Sigmoid colon (tissue), 6 donors: ENCODE measurements at regions not wholly inside any gene's neighbourhood (a gene's known extent, or its start where the extent isn't known, plus 50 kb on each side); places are given as distances from the start of the nearest gene placed in this dataset.
A peak's percentile ranks its signal among the peaks of the same experiment; 100 is the strongest.
"Not testable (repeated sequence)": the region's sequence is repeated elsewhere in the genome, so short reads cannot be mapped to it uniquely, and the experiment has no call there.

Source experiments
- DNase-seq: peaks from one replicate; pipeline ENCODE4 v3.0.0-alpha.2; 2019
- H3K27ac ChIP-seq, 4 donors: fragments of 200-600 bp; sonication (generic); one replicate each; pipeline ENCODE4 v1.5.1; 2016 to 2019; ENCODE audit warnings: mild to moderate bottlenecking in 1 of 4
- H3K27me3 ChIP-seq, 3 donors: fragments of 200-600 bp; sonication (generic); one replicate each; pipeline ENCODE4 v1.5.1; 2019; ENCODE audit warnings: mild to moderate bottlenecking in 1 of 3
- H3K36me3 ChIP-seq, 4 donors: fragments of 200-600 bp; sonication (generic); one replicate each; pipeline ENCODE4 v1.5.1; 2016 to 2019
- H3K4me1 ChIP-seq, 4 donors: fragments of 200-600 bp; sonication (generic); one replicate each; pipeline ENCODE4 v1.5.1; 2017 to 2019
- H3K4me3 ChIP-seq, 4 donors: fragments of 200-600 bp; sonication (generic); one replicate each; pipeline ENCODE4 v1.5.1; 2017 to 2019; ENCODE audit warnings: mild to moderate bottlenecking in 2 of 4, moderate library complexity in 1 of 4
- H3K9me3 ChIP-seq, 4 donors: fragments of 200-600 bp in 3 of 4; sonication (generic) in 3 of 4; one replicate each; pipeline versions ENCODE4 v1.5.1 to v1.6.1; 2013 to 2019
- WGBS, 2 donors: extraction: QIAGEN DNeasy Blood & Tissue Kit; methylation state at CpG; one replicate each; pipeline ENCODE4 v1.1.7; 2013; 5-methylcytosine and 5-hydroxymethylcytosine counted together
- intact Hi-C: fragments of 100-400 bp; cut with DNase I; formaldehyde crosslinking; loops from one replicate; pipeline ENCODE4 v1.15.1; 2023
- donor health status: healthy with polysubstance abuse.
- donor health status: healthy.

GRCh38 chr6:57708061-57708460 lies 390.6 kb downstream of the PRIM2 start:
- intact Hi-C loops, H3K36me3 ChIP-seq, H3K9me3 ChIP-seq, DNase-seq, H3K27me3 ChIP-seq, H3K4me1 ChIP-seq, H3K4me3 ChIP-seq, H3K27ac ChIP-seq: not testable (repeated sequence)

- H3K36me3 ChIP-seq, DNase-seq, H3K4me3 ChIP-seq, H3K4me1 ChIP-seq, intact Hi-C loops, H3K27me3 ChIP-seq, H3K9me3 ChIP-seq, H3K27ac ChIP-seq: not testable (repeated sequence)
- WGBS, 2 donors, result 59 to 79% methylated on average over 1 of the region's 2 CpGs
Observed at GRCh38 chr6:57722546-57722945, 405.1 kb downstream of the PRIM2 start.

- intact Hi-C loops, H3K4me3 ChIP-seq, H3K4me1 ChIP-seq, H3K27me3 ChIP-seq, H3K9me3 ChIP-seq, H3K36me3 ChIP-seq, H3K27ac ChIP-seq, DNase-seq: not testable (repeated sequence)
- 68 to 78% methylated on average over 10 of the region's 10 CpGs for WGBS, 2 donors
Observed at GRCh38 chr6:57723815-57724401, 406.5 kb downstream of the PRIM2 start.

- H3K4me3 ChIP-seq, H3K4me1 ChIP-seq, H3K27ac ChIP-seq, intact Hi-C loops, DNase-seq, H3K36me3 ChIP-seq, H3K9me3 ChIP-seq, H3K27me3 ChIP-seq: not testable (repeated sequence)
- WGBS, 2 donors, result 63 to 75% methylated on average over 1 of the region's 2 CpGs
Observed at GRCh38 chr6:57729407-57729806, 412.0 kb downstream of the PRIM2 start.

GRCh38 chr6:57730726-57731125 lies 413.3 kb downstream of the PRIM2 start:
- DNase-seq, H3K4me1 ChIP-seq, H3K4me3 ChIP-seq, H3K27me3 ChIP-seq, H3K27ac ChIP-seq, H3K9me3 ChIP-seq, H3K36me3 ChIP-seq, intact Hi-C loops: not testable (repeated sequence)
- 60 to 69% methylated on average over 4 of the region's 4 CpGs for WGBS, 2 donors

GRCh38 chr6:57747716-57748115 lies 430.3 kb downstream of the PRIM2 start:
- H3K9me3 ChIP-seq, H3K27ac ChIP-seq, H3K27me3 ChIP-seq, DNase-seq, H3K4me3 ChIP-seq, intact Hi-C loops, H3K36me3 ChIP-seq, H3K4me1 ChIP-seq: not testable (repeated sequence)
- 85 to 86% methylated on average over 5 of the region's 5 CpGs for WGBS, 2 donors

GRCh38 chr6:57759850-57760249 lies 442.4 kb downstream of the PRIM2 start:
- H3K9me3 ChIP-seq, H3K4me3 ChIP-seq, H3K36me3 ChIP-seq, intact Hi-C loops, H3K27me3 ChIP-seq, H3K27ac ChIP-seq, DNase-seq, H3K4me1 ChIP-seq: not testable (repeated sequence)
- WGBS, 2 donors, result 82 to 84% methylated on average over 1 of the region's 1 CpG

- not testable (repeated sequence) for H3K27ac ChIP-seq
Observed at GRCh38 chr6:57792720-57793397, 475.4 kb downstream of the PRIM2 start.

GRCh38 chr6:57793398-57793762 lies 475.9 kb downstream of the PRIM2 start:
- DNase-seq, H3K27ac ChIP-seq, H3K4me3 ChIP-seq, H3K4me1 ChIP-seq, H3K36me3 ChIP-seq, H3K9me3 ChIP-seq, intact Hi-C loops: not testable (repeated sequence)
- WGBS, 2 donors, result 11 to 25% methylated on average over 9 of the region's 9 CpGs
- H3K27me3 ChIP-seq, result peaks cover 0 to 54% (median 5%) of the 10 kb centered on the region in 3 donors

More at GRCh38 chr6:57792720-57793397, 475.4 kb downstream of the PRIM2 start:
- H3K36me3 ChIP-seq, intact Hi-C loops, H3K4me3 ChIP-seq, DNase-seq, H3K4me1 ChIP-seq, H3K9me3 ChIP-seq: not testable (repeated sequence)
- 9 to 27% methylated on average over 25 of the region's 25 CpGs for WGBS, 2 donors
- H3K27me3 ChIP-seq, result peaks cover 0 to 54% (median 5%) of the 10 kb centered on the region in 3 donors

- Histone ChIP-seq H3K27me3 (peaks cover 9 to 36% (median 11%) of the 10 kb centered on the region in 3 donors), H3K4me3 (peak overlapping the region in 1 of 4 donors; percentile 0)
- intact Hi-C loops, H3K27ac ChIP-seq, H3K9me3 ChIP-seq, H3K36me3 ChIP-seq, DNase-seq, H3K4me1 ChIP-seq: not testable (repeated sequence)
- 3 to 24% methylated on average over 38 of the region's 38 CpGs for WGBS, 2 donors
Observed at GRCh38 chr6:57799703-57800479, 482.5 kb downstream of the PRIM2 start.

- DNase-seq, H3K4me3 ChIP-seq, H3K27ac ChIP-seq, intact Hi-C loops, H3K9me3 ChIP-seq, H3K4me1 ChIP-seq, H3K36me3 ChIP-seq: not testable (repeated sequence)
- H3K27me3 ChIP-seq, result peaks cover 3 to 62% (median 29%) of the 10 kb centered on the region in 3 donors
- WGBS, 2 donors, result 8 to 26% methylated on average over 21 of the region's 21 CpGs
Observed at GRCh38 chr6:57808581-57808980, 491.2 kb downstream of the PRIM2 start.

GRCh38 chr6:57809454-57809853 lies 492.0 kb downstream of the PRIM2 start:
- H3K27ac ChIP-seq, H3K4me3 ChIP-seq, DNase-seq, H3K9me3 ChIP-seq, H3K4me1 ChIP-seq, H3K36me3 ChIP-seq, intact Hi-C loops: not testable (repeated sequence)
- WGBS, 2 donors, result 22% methylated on average over 12 of the region's 12 CpGs
- peaks cover 3 to 68% (median 33%) of the 10 kb centered on the region in 3 donors for H3K27me3 ChIP-seq
